ENCODE measurements at regions not wholly inside any gene's neighbourhood (a gene's known extent, or its start where the extent isn't known, plus 50 kb on each side); places are given as distances from the start of the nearest gene placed in this dataset.
"Not testable (repeated sequence)": the region's sequence is repeated elsewhere in the genome, so short reads cannot be mapped to it uniquely, and the experiment has no call there.

DNA sequence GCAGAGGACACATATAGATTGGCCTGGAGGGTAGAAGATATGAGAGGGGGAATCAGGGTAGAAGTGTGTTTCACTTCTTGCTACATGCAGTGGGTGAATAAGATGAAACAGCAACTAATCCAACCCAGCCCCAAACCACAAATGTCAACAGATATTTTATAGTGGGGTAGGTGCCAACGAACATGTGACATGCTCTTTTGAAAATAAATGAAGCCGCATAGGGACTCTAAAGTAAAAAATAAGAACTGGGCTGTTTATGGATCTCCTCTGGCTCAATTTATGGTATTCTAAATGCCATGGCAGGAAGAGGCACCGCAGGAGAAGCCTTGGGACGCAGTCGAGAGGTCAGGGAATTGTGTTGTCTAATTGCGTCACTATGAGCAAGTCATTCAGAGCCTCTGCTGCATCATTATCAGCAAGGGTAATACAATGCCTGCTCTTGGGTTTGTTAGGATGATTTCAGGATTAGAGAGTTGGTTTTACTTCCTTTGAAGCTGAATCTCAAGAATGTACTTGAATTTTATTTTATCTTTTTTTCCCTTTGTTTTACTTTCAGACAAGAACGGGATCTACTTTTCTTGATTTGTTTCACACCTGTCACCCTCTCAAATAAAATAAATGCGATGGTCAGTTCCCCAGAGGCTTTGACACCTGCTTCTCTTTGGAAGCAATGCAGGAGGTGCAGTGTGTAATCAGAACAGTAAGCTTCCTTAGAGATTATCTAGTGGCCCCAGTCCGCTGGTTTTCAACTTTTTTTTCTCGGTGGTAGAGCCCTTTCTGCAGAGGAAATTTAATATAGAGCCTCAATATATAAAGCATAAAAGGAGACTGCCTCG is 375.6 kb upstream of the CLINT1 start:
- FAIRE-seq (no peak), DNase-seq (ENCODE audit: insufficient read length, low spot score) (no peak)
- TF ChIP-seq, protein P1, sequence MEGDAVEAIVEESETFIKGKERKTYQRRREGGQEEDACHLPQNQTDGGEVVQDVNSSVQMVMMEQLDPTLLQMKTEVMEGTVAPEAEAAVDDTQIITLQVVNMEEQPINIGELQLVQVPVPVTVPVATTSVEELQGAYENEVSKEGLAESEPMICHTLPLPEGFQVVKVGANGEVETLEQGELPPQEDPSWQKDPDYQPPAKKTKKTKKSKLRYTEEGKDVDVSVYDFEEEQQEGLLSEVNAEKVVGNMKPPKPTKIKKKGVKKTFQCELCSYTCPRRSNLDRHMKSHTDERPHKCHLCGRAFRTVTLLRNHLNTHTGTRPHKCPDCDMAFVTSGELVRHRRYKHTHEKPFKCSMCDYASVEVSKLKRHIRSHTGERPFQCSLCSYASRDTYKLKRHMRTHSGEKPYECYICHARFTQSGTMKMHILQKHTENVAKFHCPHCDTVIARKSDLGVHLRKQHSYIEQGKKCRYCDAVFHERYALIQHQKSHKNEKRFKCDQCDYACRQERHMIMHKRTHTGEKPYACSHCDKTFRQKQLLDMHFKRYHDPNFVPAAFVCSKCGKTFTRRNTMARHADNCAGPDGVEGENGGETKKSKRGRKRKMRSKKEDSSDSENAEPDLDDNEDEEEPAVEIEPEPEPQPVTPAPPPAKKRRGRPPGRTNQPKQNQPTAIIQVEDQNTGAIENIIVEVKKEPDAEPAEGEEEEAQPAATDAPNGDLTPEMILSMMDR (IDR thresholded peaks at IDR 0.05; ENCODE audit: insufficient read depth, missing control alignments): no peak

DNA sequence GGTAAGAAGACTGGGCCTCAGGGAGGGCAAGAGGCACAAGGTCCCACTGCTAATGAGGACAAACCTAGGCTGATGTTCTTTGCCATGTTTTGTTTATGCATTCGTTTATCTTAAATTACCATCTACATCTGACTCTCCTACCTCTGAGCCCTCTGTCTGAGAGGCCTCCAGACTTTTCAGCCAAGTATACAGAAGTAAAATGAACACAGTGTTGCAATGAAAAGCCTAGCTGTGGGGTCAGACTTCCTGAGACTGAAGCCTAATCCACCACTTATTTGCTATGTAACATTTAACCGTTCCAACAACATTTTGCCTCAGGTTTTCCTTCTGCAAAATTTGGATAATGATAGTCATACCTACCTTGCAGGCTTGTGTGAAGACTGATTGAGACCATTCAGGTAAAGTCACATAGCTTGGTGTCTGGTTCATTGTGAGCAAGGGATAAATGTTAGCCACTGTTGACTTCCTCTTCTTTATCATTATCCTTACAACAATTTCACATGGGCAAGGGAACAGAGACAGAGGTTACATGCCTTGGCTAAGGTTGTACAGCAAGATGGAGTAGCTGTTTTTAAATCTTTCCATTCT is 374.9 kb upstream of the CLINT1 start:
- TF ChIP-seq, protein P1 (IDR thresholded peaks at IDR 0.05; ENCODE audit: insufficient read depth, missing control alignments): no peak
- FAIRE-seq (no peak), DNase-seq (ENCODE audit: insufficient read length, low spot score) (no peak)

DNA sequence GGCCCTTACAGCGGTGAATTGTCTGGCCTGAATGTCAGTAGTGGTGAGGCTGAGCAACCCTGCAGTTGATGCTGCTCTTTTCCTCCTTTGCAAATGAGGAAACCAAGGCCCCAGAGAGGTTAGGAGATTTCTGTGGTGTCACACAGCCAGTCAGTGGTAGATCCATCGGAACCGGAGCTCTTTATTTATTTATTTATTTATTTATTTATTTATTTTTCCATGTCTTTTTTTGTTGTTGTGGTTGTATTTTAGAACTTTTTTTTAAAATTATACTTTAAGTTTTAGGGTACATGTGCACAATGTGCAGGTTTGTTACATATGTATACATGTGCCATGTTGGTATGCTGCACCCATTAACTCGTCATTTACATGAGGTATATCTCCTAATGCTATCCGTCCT is 368.4 kb upstream of the CLINT1 start:
- DNase-seq (ENCODE audit: insufficient read length, low spot score); FAIRE-seq: not testable (repeated sequence)

DNA sequence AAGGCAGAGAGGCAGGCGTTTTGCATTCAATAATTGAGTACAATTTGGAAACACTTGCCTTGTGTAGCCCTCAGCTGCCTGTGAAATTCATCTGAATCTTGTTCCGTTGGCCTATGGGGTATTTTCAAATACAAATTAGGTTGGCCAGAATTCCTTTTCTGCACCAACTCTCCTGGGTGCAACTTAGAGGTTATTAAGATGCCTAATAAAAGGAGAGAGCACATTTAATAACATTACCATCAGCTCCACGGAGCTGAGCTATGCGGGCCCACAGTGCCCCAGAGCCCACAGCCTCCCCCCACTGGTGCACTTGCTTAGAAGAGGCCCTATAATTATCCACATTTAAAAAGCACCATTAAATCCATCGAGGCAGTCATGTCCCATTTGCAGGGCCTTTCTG is 367.6 kb upstream of the CLINT1 start:
- DNase-seq (ENCODE audit: insufficient read length, low spot score) (no peak), FAIRE-seq (no peak)
- TF ChIP-seq, protein P1 (IDR thresholded peaks at IDR 0.05; ENCODE audit: insufficient read depth, missing control alignments): no peak

DNA sequence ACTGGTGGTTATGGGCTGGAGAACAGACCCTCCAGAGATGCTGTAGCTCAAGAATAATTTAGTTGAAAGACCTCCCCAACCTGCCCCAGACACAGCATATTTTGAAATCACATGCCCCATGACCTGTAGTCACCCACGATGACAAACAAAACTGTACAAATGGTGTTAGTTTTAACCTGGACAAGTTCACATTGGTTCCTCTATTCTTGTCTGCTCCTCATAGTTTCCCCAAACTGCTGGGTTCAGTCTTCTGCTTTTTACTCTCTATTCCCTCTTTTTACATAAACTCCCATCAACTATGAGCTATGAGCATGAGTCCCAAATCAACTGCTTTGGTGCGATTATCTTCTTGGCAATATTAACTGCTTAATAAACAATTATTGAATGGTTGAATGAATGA is 365.3 kb upstream of the CLINT1 start:
- DNase-seq (ENCODE audit: insufficient read length, low spot score) (no peak), FAIRE-seq (no peak)
- TF ChIP-seq, protein P1 (IDR thresholded peaks at IDR 0.05; ENCODE audit: insufficient read depth, missing control alignments): no peak

DNA sequence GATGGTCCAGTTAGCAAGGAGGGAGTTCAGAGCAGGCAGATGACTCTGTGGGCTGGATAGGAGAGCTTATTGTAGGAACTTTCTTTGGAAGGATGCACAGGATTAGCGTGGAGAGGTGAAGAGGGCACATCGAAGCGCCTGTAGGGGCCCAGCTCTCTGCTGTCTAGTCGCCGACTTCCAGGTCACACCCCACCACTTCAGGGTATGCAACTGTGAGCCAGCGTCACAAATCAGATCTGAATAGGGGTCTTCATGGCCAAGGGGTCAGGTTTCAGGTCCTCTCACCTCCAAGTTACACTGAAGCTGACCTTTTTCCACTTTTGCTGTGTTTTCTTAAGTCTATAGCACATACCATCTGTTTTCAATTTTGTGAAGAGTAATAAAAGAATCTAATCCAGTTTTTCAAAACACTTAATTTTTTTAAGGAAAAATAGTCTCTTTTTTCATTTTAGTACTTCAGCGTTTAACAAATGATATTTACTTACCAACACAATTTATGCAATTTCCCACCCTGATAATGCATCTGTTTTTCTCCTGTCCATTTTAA is 364.2 kb upstream of the CLINT1 start:
- TF ChIP-seq, protein P1 (IDR thresholded peaks at IDR 0.05; ENCODE audit: insufficient read depth, missing control alignments): no peak
- FAIRE-seq: no peak
- no peak for DNase-seq (ENCODE audit: insufficient read length, low spot score)

DNA sequence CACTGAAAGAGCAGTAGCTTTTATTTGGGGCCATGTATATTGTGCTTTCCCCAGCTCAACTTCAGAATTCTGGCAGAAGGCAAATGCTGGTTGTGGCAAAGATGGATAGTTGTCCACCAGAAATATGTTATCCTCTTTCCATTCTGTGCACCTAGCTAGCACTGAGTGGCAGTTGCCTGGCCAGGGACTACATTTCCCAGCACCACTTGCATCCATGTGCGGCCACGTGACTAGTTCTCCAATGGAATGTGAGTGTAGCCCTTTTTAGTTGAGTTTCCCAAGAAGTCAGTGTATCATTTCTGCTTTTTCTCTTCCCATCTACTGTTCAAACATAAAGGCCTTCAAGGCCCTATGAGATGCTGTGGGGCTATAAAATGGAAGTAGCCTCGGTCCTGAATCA is 354.0 kb upstream of the CLINT1 start:
- DNase-seq (ENCODE audit: insufficient read length, low spot score) (no peak), FAIRE-seq (no peak)
- TF ChIP-seq, protein P1 (IDR thresholded peaks at IDR 0.05; ENCODE audit: insufficient read depth, missing control alignments): no peak

Measured in D721Med (cell line).